ENCODE measurements at regions not wholly inside any gene's neighbourhood (a gene's known extent, or its start where the extent isn't known, plus 50 kb on each side); places are given as distances from the start of the nearest gene placed in this dataset.

- DNase-seq, result no peak
- TF ChIP-seq, protein P1, sequence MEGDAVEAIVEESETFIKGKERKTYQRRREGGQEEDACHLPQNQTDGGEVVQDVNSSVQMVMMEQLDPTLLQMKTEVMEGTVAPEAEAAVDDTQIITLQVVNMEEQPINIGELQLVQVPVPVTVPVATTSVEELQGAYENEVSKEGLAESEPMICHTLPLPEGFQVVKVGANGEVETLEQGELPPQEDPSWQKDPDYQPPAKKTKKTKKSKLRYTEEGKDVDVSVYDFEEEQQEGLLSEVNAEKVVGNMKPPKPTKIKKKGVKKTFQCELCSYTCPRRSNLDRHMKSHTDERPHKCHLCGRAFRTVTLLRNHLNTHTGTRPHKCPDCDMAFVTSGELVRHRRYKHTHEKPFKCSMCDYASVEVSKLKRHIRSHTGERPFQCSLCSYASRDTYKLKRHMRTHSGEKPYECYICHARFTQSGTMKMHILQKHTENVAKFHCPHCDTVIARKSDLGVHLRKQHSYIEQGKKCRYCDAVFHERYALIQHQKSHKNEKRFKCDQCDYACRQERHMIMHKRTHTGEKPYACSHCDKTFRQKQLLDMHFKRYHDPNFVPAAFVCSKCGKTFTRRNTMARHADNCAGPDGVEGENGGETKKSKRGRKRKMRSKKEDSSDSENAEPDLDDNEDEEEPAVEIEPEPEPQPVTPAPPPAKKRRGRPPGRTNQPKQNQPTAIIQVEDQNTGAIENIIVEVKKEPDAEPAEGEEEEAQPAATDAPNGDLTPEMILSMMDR (IDR thresholded peaks at IDR 0.05; ENCODE audit: low read depth, low read length), result no peak
These were observed 56.7 kb upstream of the PCSK5 start for GRCh38 chr9:75833778-75834177.

GRCh38 chr9:75834878-75835277 lies 55.6 kb upstream of the PCSK5 start:
- Histone ChIP-seq H3K9me3 (ENCODE audit: severe bottlenecking) (no peaks in the 10 kb centered on the region), H3K27ac (no peak overlapping the region)
- DNase-seq, result no peak

More at GRCh38 chr9:75833778-75834177, 56.7 kb upstream of the PCSK5 start:
- Histone ChIP-seq H3K36me3 (no peaks in the 10 kb centered on the region), H3K27ac (no peak overlapping the region), H3K9me3 (ENCODE audit: severe bottlenecking) (no peaks in the 10 kb centered on the region), H3K27me3 (ENCODE audit: insufficient read depth, low read depth, severe bottlenecking) (no peaks in the 10 kb centered on the region), H3K4me3 (ENCODE audit: low read depth, low read length) (no peak overlapping the region)

More at GRCh38 chr9:75834878-75835277, 55.6 kb upstream of the PCSK5 start:
- no peaks in the 10 kb centered on the region for H3K36me3 ChIP-seq
- no peak overlapping the region for H3K4me3 ChIP-seq (ENCODE audit: low read depth, low read length)
- TF ChIP-seq, protein P1 (IDR thresholded peaks at IDR 0.05; ENCODE audit: low read depth, low read length), result no peak
- H3K27me3 ChIP-seq (ENCODE audit: insufficient read depth, low read depth, severe bottlenecking), result no peaks in the 10 kb centered on the region
